ENCODE measurements at regions not wholly inside any gene's neighbourhood (a gene's known extent, or its start where the extent isn't known, plus 50 kb on each side); places are given as distances from the start of the nearest gene placed in this dataset.

- DNase-seq = no peak
Measured at GRCh38 chr14:101151226-101151926, 247.9 kb upstream of the RTL1 start.

DNA sequence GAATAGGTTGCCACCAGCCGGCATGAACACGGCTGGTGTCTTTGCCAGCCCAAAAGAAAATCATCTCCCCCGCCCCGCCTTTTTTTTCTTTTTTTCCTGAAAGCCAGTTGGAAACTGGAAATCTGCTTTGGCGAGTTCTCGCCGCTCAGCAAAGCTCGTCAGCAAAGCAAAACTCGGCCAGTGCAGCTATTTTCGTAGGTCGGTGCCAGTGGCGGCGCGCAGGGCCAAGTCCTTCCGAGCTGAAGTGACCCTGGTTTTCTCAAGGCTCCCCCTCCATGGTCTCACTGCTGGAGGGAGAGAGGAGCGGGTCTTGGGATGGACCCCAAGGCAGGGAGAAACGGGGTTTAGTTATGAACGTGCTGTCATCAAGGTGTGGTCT lies 248.4 kb upstream of the RTL1 start:
- DNase-seq = no peak

DNA sequence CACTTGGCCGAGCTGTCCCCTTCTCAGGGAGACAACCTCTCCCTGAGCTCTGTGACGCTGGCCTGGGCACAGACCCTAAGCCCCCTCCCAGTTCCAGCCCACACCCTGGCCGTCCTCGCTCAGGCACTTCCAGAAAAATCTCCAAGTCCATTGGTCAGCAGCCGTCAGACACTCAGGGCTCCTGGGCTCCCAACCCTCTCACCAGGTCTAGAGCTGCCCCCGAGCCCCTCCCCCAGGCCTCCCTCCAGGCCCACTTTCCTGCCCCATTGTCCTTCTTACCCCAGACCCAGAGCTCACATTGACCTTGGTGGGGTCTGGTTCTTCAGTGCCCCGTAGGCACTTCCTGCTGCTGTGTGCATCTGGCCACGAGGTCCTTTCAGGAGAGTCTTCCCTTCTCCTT lies 249.3 kb upstream of the RTL1 start:
- DNase-seq = no peak

DNA sequence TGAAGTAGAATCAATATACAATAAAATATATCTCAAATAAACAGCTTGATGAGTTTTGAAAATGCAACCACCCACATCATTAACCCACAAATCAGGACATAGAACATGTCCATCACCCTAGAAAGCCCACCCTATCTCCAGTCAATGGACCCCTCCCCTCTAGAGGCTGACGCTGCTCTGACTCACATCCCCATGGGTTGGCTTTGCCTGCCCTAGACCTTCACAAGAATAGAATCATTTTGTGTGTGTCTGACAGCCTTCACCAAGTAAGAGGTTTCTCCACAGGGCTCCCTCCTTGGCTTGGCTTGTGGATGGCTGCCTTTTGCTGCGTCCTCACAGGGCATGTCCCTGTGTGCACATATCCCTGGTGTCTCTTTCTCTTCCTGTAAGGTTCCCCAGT lies 250.2 kb upstream of the RTL1 start:
- no peak for DNase-seq

- DNase-seq = no peak
Measured at GRCh38 chr14:101155575-101155974, 252.1 kb upstream of the RTL1 start.

GRCh38 chr14:101167428-101167827 lies 263.9 kb upstream of the RTL1 start:
- DNase-seq = no peak

GRCh38 chr14:101169267-101169666 lies 265.7 kb upstream of the RTL1 start:
- no peak for DNase-seq

DNA sequence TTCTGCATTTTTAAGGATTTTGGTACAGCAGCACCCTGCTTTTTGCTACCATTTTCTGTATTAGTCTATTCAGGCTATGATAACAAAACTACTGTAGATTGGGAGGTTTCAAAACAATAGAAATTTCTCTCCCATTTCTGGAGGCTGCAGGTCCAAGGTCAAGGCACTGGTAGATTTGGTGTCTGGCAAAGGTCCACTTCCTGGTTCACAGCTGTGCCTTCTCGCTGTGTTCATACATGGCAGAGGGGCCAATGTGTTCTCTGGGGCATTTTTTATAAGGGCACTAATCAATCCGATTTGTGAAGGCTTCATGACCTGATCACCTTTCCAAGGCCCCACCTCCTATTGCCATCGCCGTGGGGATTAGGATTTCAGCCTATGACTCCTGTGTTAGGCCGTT lies 268.1 kb upstream of the RTL1 start:
- no peak for DNase-seq

GRCh38 chr14:101173698-101174521 lies 270.4 kb upstream of the RTL1 start:
- peak; percentile 13 for DNase-seq

- peak; percentile 21 for DNase-seq
Measured at GRCh38 chr14:101174522-101174838, 271.0 kb upstream of the RTL1 start.

- peak; percentile 19 for DNase-seq
Measured at GRCh38 chr14:101174980-101175606, 271.6 kb upstream of the RTL1 start.

DNA sequence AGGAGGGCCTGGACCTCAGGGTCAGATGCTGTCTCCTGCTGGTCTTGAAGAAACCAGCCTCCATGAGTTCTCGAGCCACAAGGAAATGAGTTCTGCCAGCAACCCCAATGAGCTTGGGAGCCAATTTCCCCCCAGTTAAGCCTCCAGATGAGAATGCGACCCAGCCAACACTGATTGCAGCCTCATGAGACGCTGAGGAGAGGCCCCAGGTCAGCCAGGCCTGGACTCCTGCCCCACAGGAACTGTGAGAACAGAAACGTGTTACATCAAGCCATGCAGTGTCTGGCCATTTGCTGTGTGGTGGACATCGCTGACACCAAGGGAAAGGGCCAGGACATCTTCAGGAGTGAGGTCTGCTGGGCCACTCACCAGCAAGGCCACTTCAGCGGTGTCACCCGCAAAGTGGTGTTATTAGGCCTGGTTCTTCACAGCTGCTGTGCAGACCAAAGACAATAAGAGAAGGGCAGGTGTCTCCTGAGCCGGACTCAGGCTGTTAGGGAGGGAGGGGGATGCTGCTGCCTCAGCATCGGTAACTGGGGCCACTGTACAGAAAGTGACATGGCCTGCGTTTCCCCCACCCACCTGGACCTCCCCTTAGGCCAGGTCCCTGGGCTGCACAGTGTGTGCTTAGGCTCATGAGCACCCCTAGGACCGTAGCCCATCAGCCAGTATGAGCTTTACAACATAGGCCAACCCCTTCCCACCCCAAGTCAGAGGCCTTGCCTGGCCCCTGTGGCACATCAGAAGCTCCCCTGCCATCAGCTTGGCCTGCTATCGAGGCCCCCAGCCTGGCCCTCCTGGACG lies 272.4 kb upstream of the RTL1 start:
- DNase-seq = peak; percentile 10

GRCh38 chr14:101176535-101177205 lies 273.1 kb upstream of the RTL1 start:
- DNase-seq = peak; percentile 13

DNA sequence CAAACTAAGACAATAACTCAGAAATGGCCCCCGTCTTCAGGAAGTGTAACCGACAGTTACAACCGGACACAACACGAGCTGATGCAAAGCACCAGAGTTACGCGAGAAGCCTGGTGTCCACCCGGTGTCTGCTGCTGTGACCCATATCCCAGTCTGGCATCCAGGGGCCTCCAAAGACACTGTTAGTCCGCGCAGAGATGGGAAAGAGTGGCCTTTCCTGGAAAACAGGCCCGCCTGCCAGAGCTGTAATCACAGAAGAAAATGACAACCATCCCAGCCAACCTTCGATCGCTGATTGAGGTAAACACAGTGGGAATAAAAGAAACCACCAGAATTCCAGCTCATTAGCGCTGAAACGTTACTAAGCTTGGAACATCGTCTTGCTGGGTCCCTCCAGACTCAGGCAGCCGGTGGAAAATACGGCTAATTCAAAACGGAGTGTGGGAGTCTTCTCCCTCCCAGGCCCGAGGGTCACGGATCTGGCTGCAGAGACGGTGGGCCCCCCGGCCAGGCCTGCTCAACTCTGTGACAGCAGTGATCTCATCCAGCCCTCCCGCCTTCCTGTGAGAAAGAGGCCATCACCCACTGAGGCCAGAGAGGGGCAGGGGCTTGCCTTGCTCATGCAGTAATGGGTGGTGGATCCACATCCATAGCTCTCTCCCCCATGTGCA lies 273.9 kb upstream of the RTL1 start:
- DNase-seq = peak; percentile 89

GRCh38 chr14:101178184-101179072 lies 274.9 kb upstream of the RTL1 start:
- DNase-seq = peak; percentile 16

DNA sequence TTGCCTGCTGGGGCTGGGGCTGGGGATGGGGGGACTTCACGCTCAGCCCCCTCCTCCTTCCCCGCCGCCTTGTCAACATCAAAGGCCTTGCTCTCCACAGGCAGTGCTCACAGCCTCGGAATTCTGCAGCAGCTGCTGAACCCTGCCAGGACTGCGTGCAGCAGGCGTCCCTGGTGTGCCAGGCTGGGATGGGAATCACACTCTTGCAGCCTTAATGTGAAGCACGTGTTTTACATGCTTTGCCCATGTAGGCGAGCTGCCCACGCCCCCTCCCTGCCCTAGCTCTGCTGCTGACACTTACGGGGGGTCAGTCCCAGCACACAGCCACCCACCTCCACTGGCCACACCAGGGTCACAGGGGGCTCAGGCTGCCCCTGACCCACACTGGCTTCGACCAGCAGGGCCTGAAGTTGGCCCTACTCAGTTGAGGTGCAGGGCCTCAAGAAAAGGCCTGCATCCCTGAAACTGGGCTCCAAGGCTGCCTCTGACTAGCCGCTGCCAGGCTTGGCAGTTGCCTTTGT lies 276.2 kb upstream of the RTL1 start:
- peak; percentile 14 for DNase-seq

DNA sequence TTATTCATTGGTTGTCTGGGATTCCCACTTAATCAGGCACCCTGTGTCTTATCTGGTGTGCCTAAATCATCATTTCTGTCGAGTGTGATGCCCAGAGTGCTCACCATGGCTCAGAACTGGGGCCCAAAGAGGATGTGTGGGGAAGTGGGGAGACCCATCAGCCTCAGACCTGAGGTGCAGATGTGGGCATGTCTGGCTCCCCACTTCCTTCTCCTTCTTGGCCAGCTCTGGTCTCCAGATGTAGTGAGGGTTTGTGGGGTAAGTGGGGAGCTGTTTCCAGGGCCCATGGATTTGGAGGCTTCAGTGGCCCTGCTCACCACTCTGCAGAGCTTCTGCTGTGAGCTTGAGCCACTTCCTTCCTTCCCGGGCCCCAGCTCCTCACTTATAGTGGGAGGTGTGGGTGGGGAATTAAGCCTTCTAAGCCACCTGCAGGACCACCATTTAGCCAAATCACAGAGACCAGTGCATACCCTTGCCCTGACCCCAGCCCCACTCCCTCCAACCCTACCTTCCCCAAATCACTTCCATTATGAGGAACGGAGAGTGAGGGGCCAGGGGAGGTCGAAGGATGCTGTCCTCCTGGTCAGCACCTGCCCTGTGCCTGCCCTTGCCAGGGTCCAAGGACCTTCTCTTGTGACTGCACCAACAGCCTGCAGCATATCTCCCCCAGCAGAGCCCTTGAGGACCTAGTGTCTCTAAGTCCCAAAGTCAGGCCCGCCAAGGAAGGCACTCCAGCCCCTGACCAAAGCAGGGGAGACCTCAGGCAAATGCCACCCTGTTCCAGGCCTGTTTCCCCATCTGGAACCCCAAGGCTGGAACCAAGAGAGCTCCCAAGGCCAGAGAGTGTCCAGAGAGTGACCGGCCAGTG lies 278.2 kb upstream of the RTL1 start:
- no peak for DNase-seq

DNA sequence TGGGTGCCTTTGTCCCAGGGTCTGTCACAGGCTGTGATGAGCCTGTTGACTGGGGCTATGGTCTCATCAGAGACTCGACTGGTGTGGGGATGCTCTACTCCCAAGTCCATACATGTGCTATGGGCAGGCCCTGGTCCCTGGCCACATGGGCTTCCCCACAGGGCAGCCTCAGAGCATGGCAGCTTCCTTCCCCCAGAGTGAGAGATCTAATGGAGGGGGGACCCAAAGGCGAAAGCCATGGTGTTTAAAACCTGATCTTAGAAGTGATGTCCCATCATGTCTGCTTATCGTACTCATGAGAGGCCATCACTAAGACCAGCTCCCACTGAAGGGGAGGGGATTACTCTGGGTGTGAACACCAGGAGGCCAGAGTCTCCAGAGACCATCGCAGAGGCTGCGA lies 279.0 kb upstream of the RTL1 start:
- DNase-seq = no peak

DNA sequence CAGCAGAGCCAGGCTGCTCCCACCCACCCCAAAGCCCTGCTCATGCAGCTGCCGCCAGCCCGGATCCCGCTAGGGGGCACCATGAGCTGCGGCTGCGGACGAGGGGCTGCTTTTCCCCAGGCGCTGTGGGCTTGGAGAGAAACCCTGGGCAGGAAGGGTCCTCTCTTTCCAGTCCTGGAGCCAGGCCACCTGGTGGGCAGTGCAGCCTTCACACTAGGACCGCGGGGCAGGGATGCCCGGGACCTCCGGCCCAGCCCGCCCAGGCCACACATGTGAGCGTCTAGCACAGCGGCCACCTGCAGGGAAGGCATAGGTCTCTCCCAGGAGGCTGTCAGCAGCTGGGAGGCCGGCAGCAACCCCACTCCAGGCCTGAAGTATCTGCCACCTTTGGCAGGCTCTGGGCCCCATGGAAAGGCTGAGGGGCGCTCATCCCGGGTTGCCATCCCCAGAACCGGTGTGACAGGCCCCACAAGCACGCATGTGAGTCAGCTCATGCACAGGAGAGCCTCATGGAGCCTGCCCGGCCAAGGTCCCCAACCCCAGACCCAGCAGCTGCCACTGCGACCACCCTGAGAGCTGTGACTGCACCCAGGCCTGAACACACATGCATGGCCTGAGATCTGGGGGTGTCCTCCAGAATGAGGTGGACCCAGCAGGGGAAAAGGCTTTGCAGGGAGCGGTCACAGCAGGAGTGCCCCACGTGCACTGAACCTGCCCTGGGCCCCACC lies 280.0 kb upstream of the RTL1 start:
- DNase-seq = peak; percentile 46

Measured in femur (tissue), 1 donor.